ENCODE measurements at regions not wholly inside any gene's neighbourhood (a gene's known extent, or its start where the extent isn't known, plus 50 kb on each side); places are given as distances from the start of the nearest gene placed in this dataset.

- H3K4me3 ChIP-seq (ENCODE audit: low read length), result no peak overlapping the region
- TF ChIP-seq ZNF274 (IDR thresholded peaks at IDR 0.05; ENCODE audit: low read depth, low read length), result no peak
Measured at GRCh38 chr5:74061292-74061691, 435.3 kb downstream of the ARHGEF28 start.

GRCh38 chr5:74059706-74060105, 433.7 kb downstream of the ARHGEF28 start:
- TF ChIP-seq ZNF274 (IDR thresholded peaks at IDR 0.05; ENCODE audit: low read depth, low read length), result no peak
- H3K4me3 ChIP-seq (ENCODE audit: low read length), result no peak overlapping the region

- no peak overlapping the region for H3K4me3 ChIP-seq (ENCODE audit: low read length)
- no peak for TF ChIP-seq ZNF274 (IDR thresholded peaks at IDR 0.05; ENCODE audit: low read depth, low read length)
Measured at GRCh38 chr5:74056789-74057164, 430.8 kb downstream of the ARHGEF28 start.

- H3K4me3 ChIP-seq (ENCODE audit: low read length), result no peak overlapping the region
- TF ChIP-seq ZNF274 (IDR thresholded peaks at IDR 0.05; ENCODE audit: low read depth, low read length), result no peak
Measured at GRCh38 chr5:74056107-74056788, 430.3 kb downstream of the ARHGEF28 start.

DNA sequence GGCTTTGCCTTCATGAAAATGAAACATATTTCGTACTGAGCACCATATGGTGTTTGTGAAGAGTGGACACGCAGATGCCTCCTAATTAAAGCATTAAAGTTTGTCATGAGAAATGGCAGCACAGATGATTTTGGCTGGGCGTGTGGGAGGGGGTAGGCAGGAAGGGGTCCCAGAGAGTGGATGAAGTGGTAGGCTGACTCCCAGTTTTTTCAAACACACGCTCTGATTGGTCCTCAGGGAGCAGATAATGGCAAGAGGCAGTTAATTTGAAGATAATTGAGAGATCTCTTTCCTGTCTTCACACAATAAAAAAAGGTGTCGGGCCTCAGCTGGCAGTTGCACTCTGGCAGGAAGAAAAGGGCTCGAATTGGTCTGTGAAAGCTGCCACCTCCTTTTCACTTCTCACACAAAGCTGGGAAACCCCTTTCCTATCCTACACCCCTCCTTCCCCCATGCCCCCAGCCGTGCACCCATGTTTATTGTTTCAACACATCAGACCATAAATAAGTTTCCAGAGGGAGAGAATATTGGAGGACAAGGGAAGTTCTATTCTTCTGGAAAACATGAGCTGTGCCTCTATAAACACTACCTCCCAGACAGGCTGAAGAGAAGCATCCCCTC, 429.6 kb downstream of the ARHGEF28 start:
- no peak for TF ChIP-seq ZNF274 (IDR thresholded peaks at IDR 0.05; ENCODE audit: low read depth, low read length)
- no peak overlapping the region for H3K4me3 ChIP-seq (ENCODE audit: low read length)

- no peak for TF ChIP-seq ZNF274 (IDR thresholded peaks at IDR 0.05; ENCODE audit: low read depth, low read length)
- H3K4me3 ChIP-seq (ENCODE audit: low read length), result no peak overlapping the region
Measured at GRCh38 chr5:74054641-74055421, 428.8 kb downstream of the ARHGEF28 start.

DNA sequence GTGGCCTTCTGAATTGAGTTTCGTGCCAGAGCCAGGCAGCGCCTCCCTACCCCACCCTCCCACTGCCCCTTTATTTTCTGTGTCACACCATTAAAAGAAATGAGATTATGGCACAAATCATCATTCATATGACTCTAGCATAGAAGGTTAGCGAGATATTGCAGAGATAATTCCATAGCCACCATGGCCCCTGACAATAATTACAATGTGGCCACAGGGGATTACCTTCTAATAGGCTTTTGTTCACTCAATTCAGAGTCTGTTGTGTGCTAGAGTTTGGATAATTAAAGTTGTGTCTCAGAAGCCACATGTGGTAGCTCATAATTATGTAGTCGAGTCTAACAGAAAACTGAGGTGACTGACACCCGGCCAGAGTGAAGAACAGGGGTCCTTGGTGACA, 428.1 kb downstream of the ARHGEF28 start:
- TF ChIP-seq ZNF274 (IDR thresholded peaks at IDR 0.05; ENCODE audit: low read depth, low read length), result no peak
- H3K4me3 ChIP-seq (ENCODE audit: low read length), result no peak overlapping the region

- TF ChIP-seq ZNF274 (IDR thresholded peaks at IDR 0.05; ENCODE audit: low read depth, low read length), result no peak
- H3K4me3 ChIP-seq (ENCODE audit: low read length), result no peak overlapping the region
Measured at GRCh38 chr5:74052441-74053221, 426.6 kb downstream of the ARHGEF28 start.

DNA sequence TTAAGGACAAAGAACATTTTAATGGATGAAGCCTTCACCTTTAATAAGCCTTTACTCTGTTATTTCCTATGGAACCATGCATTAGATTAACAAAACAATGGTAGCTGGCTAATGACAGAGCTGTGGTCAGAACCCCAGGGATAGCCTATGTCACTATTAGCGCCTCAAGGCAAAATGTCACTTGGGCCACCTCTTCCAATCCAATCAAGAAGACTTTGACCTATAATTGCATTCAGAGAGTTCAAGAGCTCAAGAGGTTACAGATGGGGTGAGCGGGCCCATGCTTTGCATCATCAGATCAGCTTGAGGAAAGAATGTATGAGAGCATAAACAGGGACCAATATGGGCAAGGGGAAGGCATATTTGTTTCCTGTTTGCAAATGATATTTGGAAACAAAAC, 425.1 kb downstream of the ARHGEF28 start:
- H3K4me3 ChIP-seq (ENCODE audit: low read length), result no peak overlapping the region
- no peak for TF ChIP-seq ZNF274 (IDR thresholded peaks at IDR 0.05; ENCODE audit: low read depth, low read length)

DNA sequence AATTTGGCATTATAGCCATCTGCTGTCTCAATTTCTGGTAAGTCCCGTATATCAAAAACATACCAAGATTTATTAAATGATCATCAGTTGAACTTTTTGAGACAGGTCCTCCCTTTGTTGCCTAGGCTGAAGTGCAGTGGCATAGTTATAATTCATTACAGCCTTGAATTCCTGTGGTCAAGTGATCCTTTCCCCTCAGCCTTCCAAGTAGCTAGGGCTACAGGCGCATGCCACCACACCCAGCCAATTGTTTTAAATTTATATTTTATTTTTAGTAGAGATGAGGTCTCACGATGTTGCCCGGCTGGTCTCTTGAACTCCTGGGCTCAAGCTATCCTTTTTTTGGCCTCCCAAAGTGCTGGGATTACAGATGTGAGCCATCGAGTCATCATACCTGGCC, 418.9 kb downstream of the ARHGEF28 start:
- H3K4me3 ChIP-seq (ENCODE audit: low read length), result no peak overlapping the region
- no peak for TF ChIP-seq ZNF274 (IDR thresholded peaks at IDR 0.05; ENCODE audit: low read depth, low read length)

DNA sequence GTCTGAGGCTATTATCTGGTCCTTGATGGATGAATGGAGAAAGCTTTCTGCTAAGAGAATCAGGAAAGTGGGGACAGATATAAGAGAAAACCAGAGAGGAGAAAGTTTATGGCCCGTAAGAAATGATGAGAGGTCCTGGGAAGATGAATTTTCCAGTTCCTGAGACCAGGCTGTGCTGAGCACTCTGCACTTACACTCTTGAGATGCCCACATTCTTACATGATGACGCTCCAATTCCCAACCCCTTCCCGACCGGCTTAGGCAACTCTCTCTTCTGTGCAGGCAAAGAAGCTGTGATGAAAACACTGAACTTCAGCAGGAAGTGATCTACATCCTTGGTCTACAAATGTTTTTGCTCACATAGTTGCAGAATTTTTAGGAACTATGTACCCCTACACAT, 417.0 kb downstream of the ARHGEF28 start:
- TF ChIP-seq ZNF274 (IDR thresholded peaks at IDR 0.05; ENCODE audit: low read depth, low read length), result no peak
- H3K4me3 ChIP-seq (ENCODE audit: low read length), result no peak overlapping the region

DNA sequence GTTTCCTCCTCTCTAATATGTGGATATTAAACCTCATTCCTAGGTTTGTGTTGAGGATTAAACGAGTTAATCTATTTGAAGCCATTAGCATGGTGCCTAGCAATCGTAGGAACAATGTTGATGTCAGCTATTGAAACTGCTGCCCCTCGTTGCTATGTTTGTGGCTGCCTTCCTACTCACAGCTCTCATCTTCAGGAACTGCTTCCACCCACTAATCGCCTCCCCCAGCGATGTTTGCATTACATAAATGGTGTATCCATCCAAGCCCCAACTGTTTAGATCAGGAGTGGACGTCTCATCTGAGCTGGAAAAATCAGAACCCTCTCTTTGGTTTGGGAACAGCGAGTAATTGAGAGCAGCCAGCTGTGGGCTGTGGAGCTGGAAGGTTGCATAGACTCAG, 416.6 kb downstream of the ARHGEF28 start:
- TF ChIP-seq ZNF274 (IDR thresholded peaks at IDR 0.05; ENCODE audit: low read depth, low read length), result no peak
- H3K4me3 ChIP-seq (ENCODE audit: low read length), result no peak overlapping the region

GRCh38 chr5:74041913-74042312, 415.9 kb downstream of the ARHGEF28 start:
- no peak overlapping the region for H3K4me3 ChIP-seq (ENCODE audit: low read length)
- no peak for TF ChIP-seq ZNF274 (IDR thresholded peaks at IDR 0.05; ENCODE audit: low read depth, low read length)

- no peak for TF ChIP-seq ZNF274 (IDR thresholded peaks at IDR 0.05; ENCODE audit: low read depth, low read length)
Measured at GRCh38 chr5:74040811-74041491, 415.0 kb downstream of the ARHGEF28 start.

More at GRCh38 chr5:74040811-74041491, 415.0 kb downstream of the ARHGEF28 start:
- no peak overlapping the region for H3K4me3 ChIP-seq (ENCODE audit: low read length)
